GM12878 (cell line): ENCODE measurements at regions not wholly inside any gene's neighbourhood (a gene's known extent, or its start where the extent isn't known, plus 50 kb on each side); places are given as distances from the start of the nearest gene placed in this dataset.

Experiments
- ATAC-seq: fragments of 200-7000 bp; cut with Tn5 transposase; 3 replicates; pipeline ENCODE4 v1.9.1; 2020; ENCODE audit warnings: mild to moderate bottlenecking, moderate library complexity
- BruUV-seq: library from RNA; stranded (reverse); fragments of 400-500 nt; replicated peaks from 2 replicates; lab custom pipeline; 2021; lab: Mats Ljungman, UMichigan
- CTCF ChIA-PET: fragments of 300-600 bp; sonication (Branson Sonifier 250); formaldehyde crosslinking; extraction: SDS; loops from one replicate; lab custom pipeline; 2021; ENCODE audit warnings: inconsistent platforms; lab: Yijun Ruan, JAX
- POLR2A ChIA-PET: fragments of 350-600 bp; formaldehyde crosslinking; extraction: SDS; loops from one replicate; lab custom pipeline; 2021; ENCODE audit warnings: inconsistent platforms; lab: Charles Lee
- RAD21 ChIA-PET: fragments of 300-600 bp; sonication (Branson Sonifier 250); formaldehyde crosslinking; loops from one replicate; lab custom pipeline; 2023; ENCODE audit warnings: antibody characterized with exemption; ENCODE audit not compliant: unreplicated experiment; lab: Charles Lee
- SMC1A ChIA-PET: fragments of 300-600 bp; sonication (Branson Sonifier 250); formaldehyde crosslinking; loops from one replicate; lab custom pipeline; 2023; ENCODE audit not compliant: unreplicated experiment, uncharacterized antibody; lab: Charles Lee
- DNase-seq: peaks from one replicate; pipeline ENCODE4 v3.0.0-alpha.2; 2011; ENCODE audit warnings: low read depth, low spot score
- FAIRE-seq: peaks from 3 replicates; lab custom pipeline; 2011; peaks lifted over from hg19 to GRCh38; lab: Jason Lieb, UNC
- H2AFZ ChIP-seq: 2 replicates; pipeline ENCODE4 v1.6.0; 2011; ENCODE audit warnings: low read depth, low read length, control low read depth; ENCODE audit not compliant: control insufficient read depth
- H3K27ac ChIP-seq: 2 replicates; pipeline ENCODE4 v1.5.1; 2011; ENCODE audit warnings: control low read depth; ENCODE audit not compliant: control insufficient read depth, insufficient read depth
- H3K27me3 ChIP-seq, 2 experiments: replicated peaks in 1 of 2; 2 replicates each; pipeline versions ENCODE4 v1.6.0 to v1.6.1; 2011; ENCODE audit warnings: low read length in 1 of 2; ENCODE audit not compliant: control insufficient read depth in 2 of 2, insufficient read depth in 2 of 2
- H3K36me3 ChIP-seq, 2 experiments: 2 replicates each; pipeline ENCODE4 v1.5.1; 2011; ENCODE audit warnings: low read length in 1 of 2; ENCODE audit not compliant: control insufficient read depth in 2 of 2, insufficient read depth in 2 of 2
- H3K4me1 ChIP-seq: 2 replicates; pipeline ENCODE4 v1.6.1; 2011; ENCODE audit warnings: mild to moderate bottlenecking, low read length, moderate library complexity, mixed read lengths; ENCODE audit not compliant: control insufficient read depth, insufficient read depth
- H3K4me2 ChIP-seq: 2 replicates; pipeline ENCODE4 v1.6.0; 2011; ENCODE audit warnings: control low read depth; ENCODE audit not compliant: control insufficient read depth, insufficient read depth
- H3K4me3 ChIP-seq: fragments of 200-600 bp; sonication (generic); 2 replicates; pipeline ENCODE4 v1.5.1; 2016
- H3K79me2 ChIP-seq: 2 replicates; pipeline ENCODE4 v1.6.0; 2011; ENCODE audit warnings: low read length; ENCODE audit not compliant: control insufficient read depth, insufficient read depth
- H3K9ac ChIP-seq: 2 replicates; pipeline ENCODE4 v1.8.0; 2011; ENCODE audit warnings: low read length, control low read depth, mixed read lengths; ENCODE audit not compliant: control insufficient read depth, insufficient read depth
- H3K9me3 ChIP-seq: replicated peaks from 3 replicates; pipeline ENCODE4 v1.5.1; 2011; ENCODE audit warnings: mild to moderate bottlenecking, low read length; ENCODE audit not compliant: control insufficient read depth, insufficient read depth
- H4K20me1 ChIP-seq: 2 replicates; pipeline ENCODE4 v1.6.0; 2011; ENCODE audit not compliant: control insufficient read depth, insufficient read depth
- FOS ChIP-seq: IDR thresholded peaks from 3 replicates; pipeline ENCODE4 v1.6.1; 2011; ENCODE audit warnings: borderline replicate concordance; ENCODE audit not compliant: insufficient read length; ENCODE audit errors: extremely low read depth
- GATAD2B ChIP-seq: fragments of 450-650 bp; conservative IDR thresholded peaks from 2 replicates; pipeline ENCODE4 v1.6.1; 2017; ENCODE audit warnings: low read depth, mild to moderate bottlenecking, moderate library complexity
- POU2F2 ChIP-seq: IDR thresholded peaks from 3 replicates; pipeline ENCODE4 v1.6.1; 2011; ENCODE audit warnings: low read depth, mild to moderate bottlenecking, low read length, borderline replicate concordance
- ZBTB40 ChIP-seq: fragments of 450-650 bp; IDR thresholded peaks from 2 replicates; pipeline ENCODE4 v1.6.1; 2016; ENCODE audit warnings: mild to moderate bottlenecking, moderate library complexity, borderline replicate concordance
- ZNF217 ChIP-seq: fragments of 450-650 bp; IDR thresholded peaks from 2 replicates; pipeline ENCODE4 v1.6.1; 2017; ENCODE audit warnings: antibody characterized with exemption, mild to moderate bottlenecking
- ZNF384 ChIP-seq: IDR thresholded peaks from 2 replicates; pipeline ENCODE4 v1.6.1; 2012; ENCODE audit warnings: low read depth, mild to moderate bottlenecking, low read length, improper control_type of control experiment, borderline replicate concordance
- ZNF622 ChIP-seq: fragments of 450-650 bp; IDR thresholded peaks from 2 replicates; pipeline ENCODE4 v1.6.1; 2017; ENCODE audit warnings: mild to moderate bottlenecking, inconsistent platforms
- WGBS: methylation state at CpG from one replicate; pipeline ENCODE4 v1.1.6; 2016; ENCODE audit warnings: low lambda C conversion rate; ENCODE audit not compliant: insufficient replicate concordance, insufficient coverage; ENCODE audit errors: missing lambda C conversion rate; 5-methylcytosine and 5-hydroxymethylcytosine counted together
- in situ Hi-C: fragments of 300-500 bp; cut with MboI; formaldehyde crosslinking; loops from 9 replicates; pipeline ENCODE4 v1.14.3; 2018; ENCODE audit warnings: mixed read lengths
- intact Hi-C: fragments of 100-400 bp; cut with micrococcal nuclease; formaldehyde crosslinking; loops from one replicate; pipeline ENCODE4 v1.14.2; 2022; ENCODE audit not compliant: unreplicated experiment
- TF ChIP-seq, protein P1 (sequence below): IDR thresholded peaks from 2 replicates; pipeline ENCODE4 v1.6.1; 2012; ENCODE audit warnings: low read length, inconsistent platforms

GRCh38 chr4:134343656-134344055, 142.1 kb upstream of the PABPC4L start:
- POLR2A ChIA-PET = no interaction called here
- Histone ChIP-seq H3K4me1 (no peaks in the 10 kb centered on the region), H3K27me3 (no peaks in the 10 kb centered on the region), H4K20me1 (no peaks in the 10 kb centered on the region), H2AFZ (no peak overlapping the region), H3K36me3 (no peaks in the 10 kb centered on the region), H3K4me2 (no peak overlapping the region), H3K79me2 (no peaks in the 10 kb centered on the region), H3K27ac (no peak overlapping the region), H3K9ac (no peak overlapping the region), H3K4me3 (no peak overlapping the region), H3K9me3 (no peaks in the 10 kb centered on the region)
- intact Hi-C loops (no loop called here), in situ Hi-C loops (no loop called here)
- RAD21 ChIA-PET = no interaction called here
- no peak for DNase-seq
- 18% methylated on average over 5 of the region's 5 CpGs for WGBS
- SMC1A ChIA-PET = interaction anchor here (0.7 kb wide), 1 partner anchor 26 kb away, joined by 5 read pairs; no protein-coding TSS in a partner anchor
- TF ChIP-seq GATAD2B = no peak
- no peak for TF ChIP-seq ZNF622
- TF ChIP-seq, protein P1, sequence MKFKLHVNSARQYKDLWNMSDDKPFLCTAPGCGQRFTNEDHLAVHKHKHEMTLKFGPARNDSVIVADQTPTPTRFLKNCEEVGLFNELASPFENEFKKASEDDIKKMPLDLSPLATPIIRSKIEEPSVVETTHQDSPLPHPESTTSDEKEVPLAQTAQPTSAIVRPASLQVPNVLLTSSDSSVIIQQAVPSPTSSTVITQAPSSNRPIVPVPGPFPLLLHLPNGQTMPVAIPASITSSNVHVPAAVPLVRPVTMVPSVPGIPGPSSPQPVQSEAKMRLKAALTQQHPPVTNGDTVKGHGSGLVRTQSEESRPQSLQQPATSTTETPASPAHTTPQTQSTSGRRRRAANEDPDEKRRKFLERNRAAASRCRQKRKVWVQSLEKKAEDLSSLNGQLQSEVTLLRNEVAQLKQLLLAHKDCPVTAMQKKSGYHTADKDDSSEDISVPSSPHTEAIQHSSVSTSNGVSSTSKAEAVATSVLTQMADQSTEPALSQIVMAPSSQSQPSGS = no peak
- no peak for TF ChIP-seq ZNF384
- TF ChIP-seq FOS = no peak
- TF ChIP-seq POU2F2 = no peak
- TF ChIP-seq ZBTB40 = no peak
- TF ChIP-seq ZNF217 = no peak
- no peak for FAIRE-seq
- BruUV-seq = no TSS peak
- ATAC-seq = no peak
- CTCF ChIA-PET = no interaction called here
